ENCODE measurements at regions not wholly inside any gene's neighbourhood (a gene's known extent, or its start where the extent isn't known, plus 50 kb on each side); places are given as distances from the start of the nearest gene placed in this dataset.
"Not testable (repeated sequence)": the region's sequence is repeated elsewhere in the genome, so short reads cannot be mapped to it uniquely, and the experiment has no call there.

DNA sequence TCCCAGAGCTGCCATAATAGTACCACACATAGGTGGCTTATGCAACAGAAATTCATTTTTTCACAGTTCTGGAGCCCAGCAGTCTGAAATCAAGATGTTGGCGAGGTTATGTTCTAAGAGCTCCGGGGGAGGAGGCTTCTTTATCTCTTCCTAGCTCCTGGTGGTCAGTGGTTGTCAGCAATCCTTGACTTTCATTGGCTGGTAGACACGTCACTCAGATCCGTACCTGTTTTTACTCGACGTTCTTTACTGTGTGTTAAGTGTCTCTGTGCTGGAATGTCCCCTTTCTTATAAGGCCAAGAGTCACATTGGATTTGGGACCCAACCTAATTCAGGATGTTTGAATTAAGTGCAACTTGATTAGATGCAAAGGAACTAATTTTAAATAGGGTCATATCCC lies 218.5 kb upstream of the CNTN3 start:
- intact Hi-C loops (cut with micrococcal nuclease) = no loop called here

DNA sequence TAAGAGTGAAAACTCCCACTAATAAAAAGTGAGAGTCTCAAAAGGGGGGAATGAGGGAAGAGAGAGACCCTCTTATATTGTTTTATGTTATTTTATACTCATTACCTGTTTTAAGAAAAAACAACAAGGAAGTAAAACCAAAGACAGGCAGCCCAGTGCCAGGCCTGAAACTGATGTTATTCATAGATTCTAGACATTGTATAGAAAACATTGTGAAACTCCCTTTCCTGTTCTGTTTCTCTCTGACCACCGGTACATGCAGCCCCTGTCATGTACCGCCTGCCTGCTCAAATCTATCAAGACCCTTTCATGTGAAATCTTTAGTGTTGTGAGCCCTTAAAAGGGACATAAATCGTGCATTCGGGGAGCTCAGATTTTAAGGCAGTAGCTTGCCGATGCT lies 216.4 kb upstream of the CNTN3 start:
- intact Hi-C loops (cut with micrococcal nuclease) = not testable (repeated sequence)

DNA sequence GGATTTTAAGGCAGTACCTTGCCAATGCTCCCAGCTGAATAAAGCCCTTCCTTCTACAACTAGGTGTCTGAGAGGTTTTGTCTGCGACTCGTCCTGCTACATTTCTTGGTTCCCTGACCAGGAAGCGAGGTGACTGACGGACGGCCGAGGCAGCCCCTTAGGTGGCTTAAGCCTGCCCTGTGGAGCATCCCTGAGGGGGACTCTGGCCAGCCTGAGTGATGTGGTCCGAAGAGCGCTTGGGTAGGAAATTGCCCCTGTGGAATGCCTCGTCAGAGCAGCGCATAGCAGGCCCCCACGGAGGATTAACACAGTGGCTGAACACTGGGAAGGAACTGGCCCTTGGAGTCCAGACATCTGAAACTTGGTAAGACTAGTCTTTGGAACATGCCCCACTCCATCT lies 210.9 kb upstream of the CNTN3 start:
- intact Hi-C loops (cut with micrococcal nuclease) = not testable (repeated sequence)

DNA sequence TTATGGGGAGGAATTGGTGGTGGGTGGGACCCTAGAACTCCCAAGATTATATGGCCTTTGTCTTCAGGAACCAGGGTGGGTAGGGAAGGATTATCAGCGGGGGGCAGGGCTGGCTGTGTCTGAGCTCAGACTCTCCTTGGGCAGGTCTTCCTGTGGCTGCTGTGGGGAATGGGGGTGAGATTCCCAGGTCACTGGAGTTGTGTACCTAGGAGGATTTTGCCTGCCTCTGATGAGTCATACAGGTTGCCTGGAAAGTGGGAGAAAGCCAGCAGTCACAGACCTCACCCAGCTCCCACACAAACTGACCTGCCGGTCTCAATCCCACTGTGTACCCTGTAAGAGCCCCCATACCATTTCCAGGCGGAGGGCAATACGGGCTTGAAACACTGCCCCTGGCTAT lies 209.9 kb upstream of the CNTN3 start:
- intact Hi-C loops (cut with micrococcal nuclease) = no loop called here

DNA sequence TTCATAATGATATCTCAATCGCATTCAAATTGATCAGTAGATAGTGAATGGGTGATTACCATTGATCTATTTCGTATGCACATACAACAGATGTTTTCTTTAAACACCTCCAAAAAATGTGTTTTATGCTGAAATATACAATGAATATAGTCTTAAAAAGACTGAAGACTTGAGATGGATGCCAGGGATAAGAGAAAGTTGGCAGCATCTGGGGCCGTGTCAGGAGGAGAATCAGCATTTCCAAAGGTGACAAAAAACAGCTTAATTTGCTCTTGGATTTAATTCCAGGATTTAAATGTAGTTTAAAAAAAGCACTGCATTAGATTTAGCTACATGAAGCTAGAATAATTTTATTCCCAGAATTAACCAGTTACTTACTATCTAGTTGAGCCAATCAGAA lies 199.7 kb upstream of the CNTN3 start:
- intact Hi-C loops (cut with micrococcal nuclease) = no loop called here

DNA sequence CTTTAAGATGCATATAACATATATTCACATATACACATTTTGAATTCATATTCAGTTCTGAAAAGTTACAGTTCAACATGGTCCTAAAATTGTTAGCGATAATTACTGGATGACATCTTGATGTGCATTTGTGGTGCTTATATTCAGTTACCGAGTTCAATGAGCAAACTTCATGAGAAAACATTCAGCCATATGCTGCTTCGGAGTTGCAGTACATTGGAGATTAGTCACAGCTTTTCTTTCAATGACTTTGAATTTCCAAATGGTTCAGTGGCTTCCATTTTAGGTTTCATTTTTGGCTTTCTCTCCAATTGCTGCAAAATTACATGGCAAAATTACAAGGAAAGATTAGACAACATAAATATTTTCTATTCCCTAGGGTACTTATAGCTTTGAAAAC lies 198.3 kb upstream of the CNTN3 start:
- intact Hi-C loops (cut with micrococcal nuclease) = no loop called here

DNA sequence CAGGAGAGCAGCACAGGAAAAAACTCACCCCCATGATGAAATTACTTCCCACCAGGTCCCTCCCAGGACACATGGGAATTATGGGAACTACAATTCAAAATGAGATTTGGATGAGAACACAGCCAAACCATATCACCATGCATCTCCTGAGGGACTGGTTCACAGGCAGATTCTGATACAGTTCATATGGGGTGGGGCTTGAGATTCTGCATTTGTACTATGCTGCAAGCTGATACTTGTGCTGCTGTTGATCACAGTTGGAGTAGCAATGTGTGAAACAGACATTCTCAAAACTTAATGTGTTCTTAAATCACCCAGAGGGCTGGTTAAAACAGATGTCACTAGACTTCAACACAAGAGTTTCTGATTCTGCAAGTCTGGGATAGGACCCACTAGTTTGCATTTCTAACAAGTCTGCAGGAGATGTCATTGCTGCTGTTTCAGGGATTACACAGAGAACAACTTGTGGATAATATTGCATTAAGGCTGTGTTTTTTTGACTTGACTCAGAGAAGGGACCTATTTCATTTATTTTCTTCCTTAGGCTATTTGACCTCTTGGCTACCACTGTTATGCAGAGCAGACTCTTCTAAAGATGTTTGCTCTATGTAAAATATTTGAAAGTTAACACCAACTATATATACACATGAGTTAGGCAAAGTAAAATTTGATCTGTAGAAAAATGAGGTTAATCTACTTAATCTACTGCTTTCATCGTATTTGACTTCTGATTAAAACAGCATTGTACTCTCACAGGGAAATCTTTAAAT lies 194.2 kb upstream of the CNTN3 start:
- intact Hi-C loops (cut with micrococcal nuclease) = loop anchor here (10.0 kb wide), 1 partner anchor 894 kb away; no protein-coding TSS in a partner anchor

DNA sequence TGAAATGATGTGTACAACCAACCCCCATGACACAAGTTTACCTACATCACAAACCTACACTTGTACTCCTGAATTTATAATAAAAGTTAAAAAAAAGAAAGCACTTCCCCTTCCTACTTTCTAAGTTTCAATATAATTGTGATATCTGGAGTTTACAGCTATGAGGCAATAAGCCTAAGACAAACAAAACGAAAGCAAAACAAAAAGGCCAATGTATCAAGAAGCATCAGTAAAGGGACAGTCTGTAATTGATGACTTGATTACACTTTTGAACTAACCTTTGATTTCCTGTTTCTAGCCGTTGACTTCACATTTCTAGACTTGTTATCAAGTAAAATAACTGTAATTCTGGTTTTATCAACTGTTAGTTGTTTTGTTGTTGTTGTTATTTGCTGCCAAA lies 187.5 kb upstream of the CNTN3 start:
- intact Hi-C loops (cut with micrococcal nuclease) = loop anchor here (10.0 kb wide), 1 partner anchor 887 kb away; no protein-coding TSS in a partner anchor

DNA sequence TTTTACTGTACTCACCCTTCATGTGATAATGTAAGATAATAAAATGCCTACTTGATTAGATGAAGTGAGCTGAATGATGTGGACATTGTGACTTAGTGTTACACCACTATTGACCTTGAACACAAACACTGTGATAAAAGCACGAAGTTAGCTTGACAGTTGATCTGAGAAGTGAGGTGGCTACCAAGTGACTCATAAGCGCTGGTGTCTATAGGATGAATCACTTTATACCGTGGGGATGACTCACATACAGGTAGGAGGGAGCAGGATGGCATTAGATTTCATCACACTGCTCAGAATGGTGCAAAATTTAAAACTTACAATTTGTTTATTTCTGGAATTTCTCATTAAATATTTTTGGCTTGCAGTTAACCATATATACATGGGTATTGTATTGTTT lies 174.7 kb upstream of the CNTN3 start:
- intact Hi-C loops (cut with micrococcal nuclease) = no loop called here

DNA sequence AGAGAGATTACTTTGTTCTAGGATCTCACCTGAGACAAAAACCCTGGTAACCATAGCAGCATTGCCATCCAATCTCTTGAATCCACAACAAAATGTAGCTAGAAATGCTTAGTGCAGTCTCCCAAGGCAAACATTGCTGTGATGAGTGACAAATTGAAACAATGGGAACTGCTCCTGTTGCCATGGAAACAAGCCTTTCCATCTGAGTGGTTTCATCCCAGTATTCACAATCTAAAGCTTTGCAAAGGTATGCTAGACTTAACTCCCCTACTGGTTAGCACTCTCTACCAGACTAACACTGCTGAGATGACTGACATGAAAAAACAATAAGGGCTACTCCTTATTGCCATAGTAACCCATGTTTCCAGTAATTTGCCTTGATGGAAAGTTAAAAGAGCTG lies 172.6 kb upstream of the CNTN3 start:
- intact Hi-C loops (cut with micrococcal nuclease) = no loop called here

DNA sequence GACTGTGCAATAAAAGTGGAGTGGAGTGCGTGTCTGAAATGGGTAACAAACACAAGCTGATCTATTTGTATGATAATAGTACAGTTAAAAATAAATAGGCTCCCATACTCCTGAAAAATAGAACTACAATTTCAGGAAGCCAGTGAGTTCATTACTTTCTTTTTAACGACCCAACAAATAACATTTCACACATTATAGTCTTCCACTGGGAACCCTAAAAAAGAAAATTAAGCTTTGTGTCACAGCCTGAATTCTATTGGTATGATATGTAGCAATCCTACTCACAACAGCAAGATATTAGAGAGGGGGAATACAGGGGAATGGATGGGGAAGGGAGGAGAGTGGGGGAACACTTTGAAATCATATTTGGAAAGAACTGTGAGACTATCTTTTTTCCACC lies 156.9 kb upstream of the CNTN3 start:
- intact Hi-C loops (cut with micrococcal nuclease) = no loop called here

DNA sequence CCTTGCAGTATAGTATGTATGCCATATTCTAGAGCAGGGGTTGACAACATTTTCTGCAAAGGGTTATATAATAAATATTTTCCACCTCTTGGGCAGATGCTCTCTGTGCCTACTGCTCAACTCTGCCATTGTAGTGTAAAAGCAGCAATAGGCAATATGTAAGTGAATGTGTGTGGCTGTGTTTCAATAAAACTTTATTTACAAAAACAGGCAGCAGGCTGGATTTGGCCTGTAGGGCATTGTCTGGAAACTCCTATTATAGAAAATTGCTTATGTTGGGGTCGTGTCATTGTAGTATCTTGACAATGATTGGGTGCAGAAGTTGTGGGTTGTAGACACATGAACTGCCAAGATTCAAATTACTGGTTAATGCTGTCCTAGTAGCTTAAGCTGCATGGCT lies 153.6 kb upstream of the CNTN3 start:
- intact Hi-C loops (cut with micrococcal nuclease) = no loop called here

DNA sequence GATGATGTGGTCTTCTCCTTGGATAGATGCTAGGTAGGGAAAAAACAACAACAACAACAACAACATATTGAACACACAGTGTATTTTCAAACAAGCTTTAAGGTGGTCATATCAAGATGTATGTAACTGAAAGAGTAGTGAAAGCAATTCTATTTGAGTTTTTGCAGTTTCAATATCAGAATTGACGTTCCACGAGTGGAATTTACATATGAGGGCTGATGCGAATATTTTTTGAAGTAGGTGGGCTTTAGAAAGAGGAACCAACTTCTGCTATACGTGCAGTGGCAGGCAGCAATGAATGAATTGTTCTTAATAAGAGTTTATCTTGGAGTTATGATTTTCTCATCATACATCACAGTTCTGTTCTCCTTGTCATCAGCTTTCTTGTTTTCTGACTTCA lies 151.9 kb upstream of the CNTN3 start:
- intact Hi-C loops (cut with micrococcal nuclease) = no loop called here

DNA sequence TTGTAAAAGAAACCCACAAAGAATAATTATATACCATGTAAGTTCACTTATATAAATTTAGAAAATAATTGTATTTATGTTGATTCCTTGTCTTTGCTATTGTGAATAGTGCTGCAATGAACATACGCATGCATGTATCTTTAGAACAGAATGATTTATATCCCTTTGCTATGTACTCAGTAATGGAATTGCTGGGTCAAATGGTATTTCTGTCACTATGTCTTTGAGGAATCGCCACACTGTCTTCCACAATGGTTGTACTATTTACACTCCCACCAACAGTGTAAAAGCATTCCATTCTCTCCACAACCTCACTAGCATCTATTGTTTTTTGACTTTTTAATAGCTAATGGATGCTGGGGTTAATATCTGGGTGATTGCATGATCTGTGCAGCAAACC lies 149.4 kb upstream of the CNTN3 start:
- intact Hi-C loops (cut with micrococcal nuclease) = no loop called here

DNA sequence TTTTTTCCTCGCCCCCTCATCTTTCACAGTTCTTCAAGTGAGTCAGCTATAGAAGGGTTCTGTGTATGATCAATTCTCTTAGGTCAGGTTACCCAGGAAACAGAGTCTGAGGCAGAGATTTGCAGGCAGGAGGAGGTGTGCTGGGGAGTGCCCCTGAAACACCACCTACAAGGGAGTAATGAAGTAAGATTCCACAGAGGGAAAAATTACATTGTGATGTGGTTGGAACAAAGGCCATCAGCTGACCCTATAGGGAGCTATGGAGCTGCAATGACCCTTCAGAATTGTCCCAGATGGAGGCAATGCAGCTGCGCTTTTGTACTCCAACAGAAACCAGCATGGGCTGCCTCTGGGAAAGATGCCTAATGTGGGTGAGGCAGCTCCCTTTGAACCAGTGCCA lies 142.2 kb upstream of the CNTN3 start:
- intact Hi-C loops (cut with micrococcal nuclease) = no loop called here

DNA sequence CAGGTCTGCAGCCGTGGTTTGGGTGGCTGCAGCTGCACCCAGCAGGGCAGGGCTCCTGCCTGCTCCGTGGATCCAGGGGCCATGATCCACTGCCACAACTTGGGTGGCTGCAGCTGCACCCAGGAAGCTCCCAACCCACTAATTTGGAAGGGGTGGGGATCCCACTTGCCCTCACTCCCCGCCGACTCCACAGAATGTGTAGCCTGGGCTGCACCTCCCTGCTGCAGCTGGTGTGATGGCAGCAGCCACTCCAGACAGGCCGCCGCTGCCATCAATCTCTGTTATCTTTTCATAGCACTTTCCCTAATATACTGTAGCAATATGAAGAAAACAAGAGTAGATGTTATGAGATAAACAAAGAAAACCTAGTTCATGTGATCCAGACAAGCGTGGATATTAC lies 137.8 kb upstream of the CNTN3 start:
- intact Hi-C loops (cut with micrococcal nuclease) = no loop called here

DNA sequence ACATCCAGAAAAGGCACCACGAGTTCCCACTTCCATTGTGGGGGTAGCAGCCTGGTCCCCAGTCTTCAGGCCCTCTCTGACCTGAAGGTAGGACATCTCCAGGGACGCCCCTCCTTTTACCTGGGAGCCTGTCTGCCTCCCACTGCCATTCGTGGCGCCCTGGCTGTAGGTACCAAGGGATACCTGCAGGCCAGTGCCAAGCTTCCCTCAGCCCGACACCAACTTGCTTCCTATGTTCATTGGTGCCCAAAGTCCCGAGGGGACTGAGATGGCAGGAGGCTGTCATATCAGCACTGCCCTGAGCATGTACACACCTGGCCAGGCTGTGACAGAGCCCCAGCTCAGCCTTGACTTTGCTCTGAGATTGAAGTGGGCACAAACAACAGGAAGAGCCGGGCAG lies 137.3 kb upstream of the CNTN3 start:
- intact Hi-C loops (cut with micrococcal nuclease) = no loop called here

DNA sequence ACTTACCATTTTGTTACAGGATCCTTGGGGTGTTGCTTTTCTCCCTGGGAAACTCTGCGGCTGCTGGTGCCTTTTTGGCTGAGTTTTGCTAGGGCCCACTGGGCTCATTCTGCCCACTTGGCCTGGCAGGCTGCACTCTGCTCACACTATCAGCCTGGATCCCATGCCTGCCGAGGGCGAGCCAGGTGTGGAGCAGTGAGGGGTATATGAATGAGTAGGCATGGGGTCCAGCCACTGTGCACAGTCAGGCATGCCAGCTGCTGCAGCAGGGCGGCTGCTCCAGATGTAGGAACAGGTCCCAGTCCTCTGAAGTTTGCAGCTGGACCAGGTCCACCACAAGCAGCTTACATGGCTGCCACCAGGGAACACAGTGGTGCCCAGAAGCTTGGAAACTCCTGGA lies 136.4 kb upstream of the CNTN3 start:
- intact Hi-C loops (cut with micrococcal nuclease) = no loop called here

DNA sequence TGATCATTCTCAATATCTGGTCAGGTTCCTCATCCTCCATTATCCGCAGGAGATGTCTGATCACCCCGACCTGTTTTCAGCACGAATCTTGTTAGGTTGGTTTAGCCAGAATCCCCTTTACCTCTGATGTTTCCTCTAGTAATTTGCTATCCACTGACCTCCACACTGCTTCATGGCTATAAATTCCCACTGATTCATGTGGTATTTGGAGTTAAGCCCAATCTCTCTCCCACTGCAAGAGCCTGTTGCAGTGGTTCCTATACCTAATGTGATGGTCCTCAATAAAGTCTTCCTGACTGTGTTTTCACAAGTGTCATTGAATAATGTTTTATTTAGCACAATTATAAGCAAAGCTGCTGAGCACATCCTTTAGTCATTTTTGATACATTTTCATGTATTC lies 124.8 kb upstream of the CNTN3 start:
- intact Hi-C loops (cut with micrococcal nuclease) = no loop called here

DNA sequence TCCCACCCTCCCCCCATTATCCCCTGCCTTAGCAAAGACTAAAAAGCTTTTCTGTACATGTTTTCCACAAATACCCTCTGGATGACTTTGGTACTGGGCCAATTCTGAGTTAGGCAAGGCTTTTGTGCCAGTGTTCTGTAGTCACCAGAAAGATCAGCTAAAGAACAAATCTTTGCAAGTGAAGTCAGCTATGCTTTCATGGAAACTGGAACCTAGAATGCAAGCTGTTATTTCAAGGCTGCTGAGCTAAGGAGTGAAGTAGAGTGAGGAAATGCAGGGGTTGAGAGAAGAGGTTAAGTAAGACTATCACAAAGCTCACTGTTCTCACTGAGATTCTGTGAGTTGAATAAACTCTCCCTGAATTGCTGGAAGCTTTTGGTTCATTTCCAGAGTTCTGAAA lies 107.8 kb upstream of the CNTN3 start:
- intact Hi-C loops (cut with micrococcal nuclease) = no loop called here

DNA sequence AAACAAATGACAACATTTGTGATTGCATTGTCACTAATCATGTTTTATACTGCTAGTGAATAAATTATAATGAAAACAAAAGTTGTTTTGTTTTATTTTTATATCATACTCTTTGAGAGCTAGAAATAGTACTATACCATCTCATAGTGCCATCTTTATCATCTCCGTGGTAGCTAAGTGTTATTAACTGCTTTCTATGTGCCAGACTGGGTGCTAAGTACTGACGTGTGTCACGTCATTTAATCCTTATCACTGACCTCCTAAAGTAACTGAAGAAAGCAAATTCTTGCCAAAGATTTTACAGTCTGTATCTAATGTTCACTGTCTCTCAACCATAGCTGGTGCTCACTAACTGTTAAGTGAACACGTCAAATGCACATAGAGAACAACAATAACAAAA lies 99.5 kb upstream of the CNTN3 start:
- intact Hi-C loops (cut with micrococcal nuclease) = no loop called here

DNA sequence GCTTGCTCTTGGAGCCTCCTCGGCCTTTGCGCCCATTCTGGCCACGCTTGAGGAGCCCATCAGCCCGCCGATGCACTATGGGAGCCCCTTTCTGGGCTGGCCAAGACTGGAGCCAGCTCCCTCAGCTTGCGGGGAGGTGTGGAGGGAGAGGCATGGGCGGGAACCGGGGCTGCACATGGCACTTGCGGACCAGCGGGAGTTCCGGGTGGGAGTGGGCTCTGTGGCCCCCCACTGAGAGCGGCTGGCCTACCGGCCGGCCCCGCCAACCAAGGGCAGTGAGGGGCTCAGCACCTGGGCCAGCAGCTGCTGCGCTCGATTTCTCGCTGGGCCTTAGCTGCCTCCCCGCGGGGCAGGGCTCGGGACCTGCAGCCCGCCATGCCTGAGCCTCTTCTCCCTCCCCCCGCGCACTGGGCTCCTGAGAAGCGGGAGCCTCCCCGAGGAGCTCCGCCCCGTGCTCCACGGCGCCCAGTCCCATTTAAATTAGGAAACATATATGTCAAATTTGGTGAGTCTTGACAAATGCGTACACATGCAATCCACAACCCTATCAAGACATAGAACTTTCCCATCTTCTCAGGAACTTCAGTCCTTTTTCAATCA lies 97.6 kb upstream of the CNTN3 start:
- intact Hi-C loops (cut with micrococcal nuclease) = no loop called here

DNA sequence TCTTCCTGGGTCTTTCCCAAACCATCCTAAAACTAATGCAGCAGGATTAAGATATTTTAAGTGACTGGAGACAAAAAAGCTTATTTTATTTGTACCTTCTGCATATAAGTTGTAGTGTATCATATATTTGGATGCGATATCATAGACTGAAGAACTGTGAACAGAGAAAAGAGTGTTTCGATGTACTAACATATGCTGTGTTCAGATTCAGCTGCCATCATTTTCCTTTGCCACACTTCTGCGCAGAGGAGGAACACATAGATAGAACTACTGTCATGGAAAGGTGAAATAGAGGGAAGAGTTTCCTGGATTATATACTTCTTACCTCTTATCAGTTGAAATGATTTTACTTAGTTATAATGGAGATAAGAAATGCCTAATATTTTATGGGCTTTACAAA lies 95.5 kb upstream of the CNTN3 start:
- intact Hi-C loops (cut with micrococcal nuclease) = no loop called here

Data from T-helper 2 cell treated with Interferon-gamma antibody and Interleukin-4, amounts not matched to agents 100 ng/mL and 5 ng/mL, for 36 hours (primary cell).